Prostate gland (tissue), 2 donors: ENCODE measurements at regions not wholly inside any gene's neighbourhood (a gene's known extent, or its start where the extent isn't known, plus 50 kb on each side); places are given as distances from the start of the nearest gene placed in this dataset.

Experiments used
- DNase-seq: peaks from one replicate; pipeline ENCODE4 v3.0.0-alpha.2; 2019; ENCODE audit warnings: low spot score
- H3K27ac ChIP-seq, 2 donors: fragments of 200-600 bp; sonication (generic); 2 replicates each; pipeline ENCODE4 v1.5.1; 2017 to 2019
- H3K27me3 ChIP-seq: fragments of 200-600 bp; sonication (generic); replicated peaks from 2 replicates; pipeline ENCODE4 v1.5.1; 2019; ENCODE audit not compliant: insufficient read depth
- H3K36me3 ChIP-seq, 2 donors: fragments of 200-600 bp; sonication (generic); 1 replicate in 1 of 2; 2 replicates in 1 of 2; pipeline versions ENCODE4 v1.5.1 to v1.8.1; 2017 to 2019
- H3K4me1 ChIP-seq: fragments of 200-600 bp; sonication (generic); replicated peaks from 2 replicates; pipeline ENCODE4 v1.5.1; 2019
- H3K4me3 ChIP-seq, 2 donors: fragments of 200-600 bp; sonication (generic); 2 replicates each; pipeline ENCODE4 v1.5.1; 2017 to 2019
- H3K9me3 ChIP-seq: fragments of 200-600 bp; sonication (generic); 2 replicates; pipeline ENCODE4 v1.5.1; 2017
- CTCF ChIP-seq, 4 experiments: fragments of 200-600 bp in 2 of 4; fragments of 450-650 bp in 2 of 4; sonication (generic) in 2 of 4; IDR thresholded peaks; 1 replicate in 3 of 4; 2 replicates in 1 of 4; pipeline ENCODE4 v1.5.1; 2016 to 2019; ENCODE audit warnings: antibody characterized with exemption in 4 of 4, mild to moderate bottlenecking in 2 of 4, moderate library complexity in 2 of 4
- POLR2A ChIP-seq: fragments of 450-650 bp; IDR thresholded peaks from one replicate; pipeline ENCODE4 v1.6.1; 2016; ENCODE audit warnings: antibody characterized with exemption, mild to moderate bottlenecking
- POLR2AphosphoS5 ChIP-seq: sonication (generic); formaldehyde crosslinking; IDR thresholded peaks from one replicate; pipeline ENCODE4 v1.6.1; 2017; ENCODE audit warnings: antibody characterized with exemption
- WGBS: methylation state at CpG from one replicate; pipeline ENCODE4 v1.1.5; 2018; 5-methylcytosine and 5-hydroxymethylcytosine counted together
- intact Hi-C: fragments of 100-400 bp; cut with DNase I; formaldehyde crosslinking; loops from one replicate; pipeline ENCODE4 v1.14.2; 2022

- no peak for DNase-seq
- H3K36me3 ChIP-seq: no peaks in the 10 kb centered on the region
- H3K27me3 ChIP-seq: no peaks in the 10 kb centered on the region
These were observed 484.9 kb downstream of the SETD4 start for GRCh38 chr21:35575280-35575915.

GRCh38 chr21:35573472-35574374 lies 486.6 kb downstream of the SETD4 start:
- Histone ChIP-seq H3K36me3 (no peaks in the 10 kb centered on the region), H3K9me3 (no peaks in the 10 kb centered on the region), H3K4me1 (no peaks in the 10 kb centered on the region), H3K27me3 (no peaks in the 10 kb centered on the region), H3K27ac (no peak overlapping the region), H3K4me3 (no peak overlapping the region)
- intact Hi-C loops: no loop called here
- WGBS: 68% methylated on average over 6 of the region's 6 CpGs
- no peak for DNase-seq
- TF ChIP-seq POLR2AphosphoS5 (no peak), CTCF (IDR thresholded peaks at IDR 0.05) (no peak), POLR2A (no peak)

More at GRCh38 chr21:35575280-35575915, 484.9 kb downstream of the SETD4 start:
- Histone ChIP-seq H3K27ac (no peak overlapping the region), H3K4me1 (no peaks in the 10 kb centered on the region), H3K9me3 (no peaks in the 10 kb centered on the region), H3K4me3 (no peak overlapping the region)
- intact Hi-C loops: no loop called here
- TF ChIP-seq CTCF (IDR thresholded peaks at IDR 0.05): no peak
- TF ChIP-seq POLR2AphosphoS5: no peak
- TF ChIP-seq POLR2A: no peak
- 89% methylated on average over 3 of the region's 3 CpGs for WGBS

- intact Hi-C loops: no loop called here
- no peaks in the 10 kb centered on the region for H3K4me1 ChIP-seq
- TF ChIP-seq CTCF (IDR thresholded peaks at IDR 0.05) (no peak), POLR2AphosphoS5 (no peak), POLR2A (no peak)
- no peaks in the 10 kb centered on the region for H3K27me3 ChIP-seq
- no peak overlapping the region for H3K27ac ChIP-seq
- no peaks in the 10 kb centered on the region for H3K36me3 ChIP-seq
- H3K4me3 ChIP-seq: no peak overlapping the region
- 78% methylated on average over 7 of the region's 7 CpGs for WGBS
- H3K9me3 ChIP-seq: no peaks in the 10 kb centered on the region
- DNase-seq: no peak
These were observed 488.4 kb downstream of the SETD4 start for GRCh38 chr21:35571910-35572309.

GRCh38 chr21:35568643-35569042 lies 491.7 kb downstream of the SETD4 start:
- intact Hi-C loops: no loop called here
- H3K4me3 ChIP-seq: no peak overlapping the region
- no peak for DNase-seq
- 89% methylated on average over 5 of the region's 5 CpGs for WGBS
- no peaks in the 10 kb centered on the region for H3K9me3 ChIP-seq
- no peaks in the 10 kb centered on the region for H3K4me1 ChIP-seq
- TF ChIP-seq POLR2A: no peak
- TF ChIP-seq POLR2AphosphoS5: no peak
- no peak for TF ChIP-seq CTCF (IDR thresholded peaks at IDR 0.05)
- no peaks in the 10 kb centered on the region for H3K36me3 ChIP-seq
- no peaks in the 10 kb centered on the region for H3K27me3 ChIP-seq
- no peak overlapping the region for H3K27ac ChIP-seq
